ENCODE measurements at regions not wholly inside any gene's neighbourhood (a gene's known extent, or its start where the extent isn't known, plus 50 kb on each side); places are given as distances from the start of the nearest gene placed in this dataset.

DNA sequence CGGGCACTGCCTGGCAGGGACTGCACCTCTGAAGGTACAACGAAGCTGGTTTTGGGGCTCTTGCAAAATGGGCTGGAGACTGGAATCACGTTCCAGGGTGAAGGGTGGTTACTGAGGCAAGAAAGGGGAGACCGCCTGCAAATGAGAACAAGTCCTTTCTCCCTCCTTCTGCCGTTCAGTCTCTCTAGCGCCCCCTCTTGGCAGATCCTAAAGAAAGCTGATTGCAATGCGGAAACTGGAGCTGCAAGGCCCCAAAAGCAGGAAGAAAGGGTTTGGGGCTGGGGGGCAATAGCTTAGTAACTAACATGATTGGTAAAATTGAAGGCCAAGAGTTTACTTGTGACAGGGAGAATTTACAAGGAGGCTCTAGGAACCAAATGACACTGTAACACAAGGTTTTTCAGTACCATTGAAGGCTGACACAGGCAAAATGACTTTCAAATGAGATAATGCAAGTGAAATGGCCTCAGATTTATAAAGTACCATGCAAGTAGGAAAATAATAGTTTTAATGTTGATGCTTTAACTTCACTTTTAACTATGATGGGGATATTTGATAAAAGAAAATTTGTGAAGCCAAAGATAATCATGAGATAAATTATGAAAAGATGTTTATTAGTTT lies 222.7 kb upstream of the HAND2 start:
- WGBS, 2 experiments (ENCODE audit: extremely low coverage in 1 of 2, insufficient coverage in 1 of 2, insufficient read length in 1 of 2, insufficient replicate concordance in 2 of 2, low coverage in 1 of 2, low lambda C conversion rate in 2 of 2, missing lambda C conversion rate in 1 of 2): 19% methylated on average over 7 of the region's 7 CpGs; no CpG with 5 or more reads in 1 of the 2 experiments
- TF ChIP-seq POLR2A (IDR thresholded peaks at IDR 0.05; ENCODE audit: control extremely low read depth in 1 of 2, low read depth in 2 of 2, low read length in 2 of 2): no peak
- TF ChIP-seq YY1 (IDR thresholded peaks at IDR 0.05; ENCODE audit: low read depth, low read length): 0 out of 2 replicates have a peak, but pooled peaks have one; percentile 40
- TF ChIP-seq PHF8 (conservative IDR thresholded peaks at IDR 0.05; ENCODE audit: low read depth, low read length): no peak
- TF ChIP-seq JUND (IDR thresholded peaks at IDR 0.05; ENCODE audit: low read length): no peak
- TF ChIP-seq EGR1 (IDR thresholded peaks at IDR 0.05; ENCODE audit: borderline replicate concordance, low read depth, low read length): no peak
- TF ChIP-seq, protein P1, sequence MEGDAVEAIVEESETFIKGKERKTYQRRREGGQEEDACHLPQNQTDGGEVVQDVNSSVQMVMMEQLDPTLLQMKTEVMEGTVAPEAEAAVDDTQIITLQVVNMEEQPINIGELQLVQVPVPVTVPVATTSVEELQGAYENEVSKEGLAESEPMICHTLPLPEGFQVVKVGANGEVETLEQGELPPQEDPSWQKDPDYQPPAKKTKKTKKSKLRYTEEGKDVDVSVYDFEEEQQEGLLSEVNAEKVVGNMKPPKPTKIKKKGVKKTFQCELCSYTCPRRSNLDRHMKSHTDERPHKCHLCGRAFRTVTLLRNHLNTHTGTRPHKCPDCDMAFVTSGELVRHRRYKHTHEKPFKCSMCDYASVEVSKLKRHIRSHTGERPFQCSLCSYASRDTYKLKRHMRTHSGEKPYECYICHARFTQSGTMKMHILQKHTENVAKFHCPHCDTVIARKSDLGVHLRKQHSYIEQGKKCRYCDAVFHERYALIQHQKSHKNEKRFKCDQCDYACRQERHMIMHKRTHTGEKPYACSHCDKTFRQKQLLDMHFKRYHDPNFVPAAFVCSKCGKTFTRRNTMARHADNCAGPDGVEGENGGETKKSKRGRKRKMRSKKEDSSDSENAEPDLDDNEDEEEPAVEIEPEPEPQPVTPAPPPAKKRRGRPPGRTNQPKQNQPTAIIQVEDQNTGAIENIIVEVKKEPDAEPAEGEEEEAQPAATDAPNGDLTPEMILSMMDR (IDR thresholded peaks at IDR 0.05; ENCODE audit: control extremely low read depth in 1 of 3, insufficient read depth in 1 of 3, low read depth in 1 of 3, low read length in 3 of 3): peak; percentile 67 to 88 (median 80)
- no peak for TF ChIP-seq SP1 (IDR thresholded peaks at IDR 0.05; ENCODE audit: low read depth, low read length)
- no peak for TF ChIP-seq HDAC2 (IDR thresholded peaks at IDR 0.05; ENCODE audit: borderline replicate concordance in 1 of 2, low read depth in 2 of 2, low read length in 2 of 2)
- TF ChIP-seq SRF (IDR thresholded peaks at IDR 0.05; ENCODE audit: low read depth, low read length): no peak

More for the DNA sequence above, 222.7 kb upstream of the HAND2 start:
- Histone ChIP-seq H3K4me3 (ENCODE audit: extremely low read depth in 1 of 4, insufficient read depth in 2 of 4, low read depth in 3 of 4, low read length in 4 of 4) (no peak overlapping the region), H2AFZ (ENCODE audit: low read length) (peak overlapping the region; percentile 76), H4K8ac (ENCODE audit: extremely low read depth, insufficient read depth, low read length) (no peak overlapping the region), H3K56ac (replicated peaks; ENCODE audit: insufficient read length, low read depth, low read length) (no peak overlapping the region), H2BK15ac (ENCODE audit: low read length) (no peak overlapping the region), H3K4me2 (ENCODE audit: insufficient read depth in 1 of 2, low read depth in 2 of 2, low read length in 2 of 2) (no peak overlapping the region), H3K23ac (ENCODE audit: insufficient read length) (no peak overlapping the region), H2BK20ac (ENCODE audit: low read length) (no peak overlapping the region), H3K23me2 (ENCODE audit: low read depth, low read length) (no peaks in the 10 kb centered on the region), H2BK12ac (ENCODE audit: low read depth, low read length) (no peak overlapping the region), H3K14ac (ENCODE audit: insufficient read length) (no peak overlapping the region), H3K9ac (replicated peaks in 1 of 4; ENCODE audit: extremely low read depth in 1 of 4, low read depth in 3 of 4, low read length in 3 of 4) (no peak overlapping the region), H3K27ac (ENCODE audit: low read depth, low read length) (no peak overlapping the region), H2BK120ac (replicated peaks; ENCODE audit: low read depth, low read length) (no peak overlapping the region), H4K20me1 (replicated peaks in 1 of 2; ENCODE audit: control insufficient read depth in 1 of 2, insufficient read depth in 2 of 2, low read length in 2 of 2) (no peaks in the 10 kb centered on the region), H3K18ac (ENCODE audit: extremely low read depth, low read length) (no peak overlapping the region), H4K5ac (ENCODE audit: insufficient read length, low read depth, low read length) (no peak overlapping the region), H3K27me3 (replicated peaks in 1 of 4; ENCODE audit: control insufficient read depth in 3 of 4, extremely low read depth in 1 of 4, insufficient read depth in 3 of 4, low read length in 3 of 4) (no peaks in the 10 kb centered on the region), H3K4ac (replicated peaks; ENCODE audit: insufficient read length, low read depth, low read length) (no peak overlapping the region), H2AK5ac (ENCODE audit: low read depth, low read length) (no peak overlapping the region), H3K79me2 (ENCODE audit: control insufficient read depth in 1 of 2, insufficient read depth in 2 of 2, low read length in 2 of 2) (no peaks in the 10 kb centered on the region), H3K79me1 (ENCODE audit: low read depth, low read length) (no peaks in the 10 kb centered on the region), H4K91ac (replicated peaks; ENCODE audit: insufficient read length, low read length) (no peak overlapping the region), H3K4me1 (replicated peaks in 1 of 4; ENCODE audit: control insufficient read depth in 3 of 4, insufficient read depth in 4 of 4, low read length in 3 of 4) (no peaks in the 10 kb centered on the region), H3K9me3 (ENCODE audit: insufficient read depth in 2 of 2, low read depth in 1 of 2, low read length in 1 of 2) (no peaks in the 10 kb centered on the region), H3K36me3 (ENCODE audit: control insufficient read depth in 2 of 4, insufficient read depth in 4 of 4, low read length in 3 of 4) (no peaks in the 10 kb centered on the region), H2BK5ac (ENCODE audit: low read depth, low read length) (no peak overlapping the region)
- POLR2A ChIA-PET (ENCODE audit: partially characterized antibody): no interaction called here
- DNase-seq (ENCODE audit: low read depth in 1 of 2, low spot score in 2 of 2) (peak; percentile 44 to 89), FAIRE-seq (peak; percentile 92)
- CTCF ChIA-PET (ENCODE audit: partially characterized antibody): interaction anchor here (0.6 to 2.3 kb wide), 51 partner anchors 10 to 855 kb away, joined by 3 to 17 read pairs (median 4); partner anchors contain the start of gene SAP30
